HepG2 (cell line): ENCODE measurements at regions not wholly inside any gene's neighbourhood (a gene's known extent, or its start where the extent isn't known, plus 50 kb on each side); places are given as distances from the start of the nearest gene placed in this dataset.

Experiments
- ATAC-seq: fragments of 200-7000 bp; cut with Tn5 transposase; 3 replicates; pipeline ENCODE4 v1.9.1; 2020; ENCODE audit warnings: mild to moderate bottlenecking, moderate library complexity
- BruUV-seq: library from RNA; stranded (reverse); fragments of 400-500 nt; replicated peaks from 2 replicates; lab custom pipeline; 2021; lab: Mats Ljungman, UMichigan
- CTCF ChIA-PET: fragments of 300-600 bp; formaldehyde crosslinking; extraction: SDS; loops from one replicate; lab custom pipeline; 2021; ENCODE audit warnings: low total read pairs, inconsistent platforms, low intra/inter-chr PET ratio; lab: Yijun Ruan, JAX
- POLR2A ChIA-PET: fragments of 350-600 bp; sonication (Branson Sonifier 250); formaldehyde crosslinking; loops from one replicate; lab custom pipeline; 2020; ENCODE audit warnings: antibody characterized with exemption, inconsistent platforms; lab: Yijun Ruan, JAX
- DNase-seq: peaks from one replicate; pipeline ENCODE4 v3.0.0-alpha.2; 2015; ENCODE audit warnings: low spot score
- FAIRE-seq: peaks from 3 replicates; lab custom pipeline; 2011; peaks lifted over from hg19 to GRCh38; lab: Jason Lieb, UNC
- H2AFZ ChIP-seq: one replicate; pipeline ENCODE4 v1.6.1; 2011; ENCODE audit warnings: low read length, inconsistent platforms
- H3K27ac ChIP-seq: fragments of 300-600 bp; 3 replicates; pipeline ENCODE4 v1.8.0; 2011; ENCODE audit warnings: mixed run types, mild to moderate bottlenecking, mixed read lengths, low read length, inconsistent platforms; ENCODE audit not compliant: insufficient read depth; ENCODE audit errors: extremely low read length
- H3K27me3 ChIP-seq, 2 experiments: fragments of 200-600 bp in 1 of 2; 2 replicates in 1 of 2; 3 replicates in 1 of 2; pipeline versions ENCODE4 v1.6.0 to v1.8.0; 2011; ENCODE audit warnings: low read length in 2 of 2, mild to moderate bottlenecking in 2 of 2, moderate library complexity in 2 of 2, inconsistent platforms in 1 of 2; ENCODE audit not compliant: insufficient read depth in 2 of 2, control insufficient read depth in 1 of 2
- H3K36me3 ChIP-seq, 2 experiments: fragments of 200-600 bp in 1 of 2; replicated peaks in 1 of 2; 2 replicates in 1 of 2; 3 replicates in 1 of 2; pipeline versions ENCODE4 v1.5.1 to v1.8.0; 2011; ENCODE audit warnings: low read length in 2 of 2, inconsistent platforms in 1 of 2; ENCODE audit not compliant: insufficient read depth in 2 of 2, control insufficient read depth in 1 of 2
- H3K4me1 ChIP-seq: 2 replicates; pipeline ENCODE4 v1.5.1; 2012; ENCODE audit warnings: low read length, inconsistent platforms; ENCODE audit not compliant: insufficient read depth
- H3K4me2 ChIP-seq: 2 replicates; pipeline ENCODE4 v1.6.0; 2011; ENCODE audit warnings: low read depth, low read length, inconsistent platforms
- H3K4me3 ChIP-seq, 3 experiments: fragments of 200-600 bp in 1 of 3; sonication (generic), shearing (Covaris generic) in 1 of 3; replicated peaks in 1 of 3; 2 replicates each; pipeline ENCODE4 v1.5.1; 2011 to 2016; ENCODE audit warnings: low read length in 3 of 3, inconsistent platforms in 2 of 3, low read depth in 2 of 3, mild to moderate bottlenecking in 2 of 3, control low read depth in 1 of 3, mixed read lengths in 1 of 3; ENCODE audit not compliant: insufficient read depth in 1 of 3
- H3K79me2 ChIP-seq: one replicate; pipeline ENCODE4 v1.6.1; 2011; ENCODE audit warnings: low read length, inconsistent platforms; ENCODE audit not compliant: insufficient read depth
- H3K9ac ChIP-seq: 2 replicates; pipeline ENCODE4 v1.6.0; 2011; ENCODE audit warnings: mild to moderate bottlenecking, low read depth, low read length, inconsistent platforms; ENCODE audit not compliant: insufficient read depth
- H3K9me3 ChIP-seq: 2 replicates; pipeline ENCODE4 v1.5.1; 2012; ENCODE audit warnings: mild to moderate bottlenecking, low read length
- H4K20me1 ChIP-seq: 2 replicates; pipeline ENCODE4 v1.6.0; 2011; ENCODE audit warnings: inconsistent platforms, mild to moderate bottlenecking, low read length, moderate library complexity; ENCODE audit not compliant: insufficient read depth
- AHR ChIP-seq: IDR thresholded peaks from 2 replicates; pipeline ENCODE4 v1.6.1; 2018; ENCODE audit warnings: missing genetic modification reagents, missing compliant biosample characterization
- GATAD1 ChIP-seq: IDR thresholded peaks from 2 replicates; pipeline ENCODE4 v1.6.1; 2016; ENCODE audit warnings: missing genetic modification reagents, missing compliant biosample characterization
- JUN ChIP-seq: sonication (generic); formaldehyde crosslinking; IDR thresholded peaks from 2 replicates; pipeline ENCODE4 v1.4.0; 2020; ENCODE audit warnings: mild to moderate bottlenecking, missing genetic modification reagents
- KLF11 ChIP-seq: IDR thresholded peaks from 2 replicates; pipeline ENCODE4 v1.6.1; 2016; ENCODE audit warnings: missing compliant biosample characterization
- MAFK ChIP-seq, 2 experiments: IDR thresholded peaks in 1 of 2; conservative IDR thresholded peaks in 1 of 2; 2 replicates each; pipeline ENCODE4 v1.6.1; 2011; ENCODE audit warnings: improper control_type of control experiment in 2 of 2, low read length in 2 of 2
- TCF7 ChIP-seq: sonication (generic); IDR thresholded peaks from 2 replicates; pipeline ENCODE4 v1.6.1; 2016; ENCODE audit warnings: antibody characterized with exemption, low read depth
- ZNF207 ChIP-seq: fragments of 450-650 bp; IDR thresholded peaks from 2 replicates; pipeline ENCODE4 v1.6.1; 2016; ENCODE audit warnings: antibody characterized with exemption, borderline replicate concordance
- ZNF558 ChIP-seq: sonication (generic); formaldehyde crosslinking; IDR thresholded peaks from 2 replicates; pipeline ENCODE4 v1.9.0; 2022; ENCODE audit warnings: mild to moderate bottlenecking, missing genetic modification reagents, borderline replicate concordance
- ZNF615 ChIP-seq: sonication (generic); formaldehyde crosslinking; IDR thresholded peaks from 2 replicates; pipeline ENCODE4 v1.5.0; 2020; ENCODE audit warnings: mild to moderate bottlenecking, missing genetic modification reagents, borderline replicate concordance
- WGBS: methylation state at CpG from one replicate; pipeline ENCODE4 v1.1.6; 2017; ENCODE audit warnings: low lambda C conversion rate; 5-methylcytosine and 5-hydroxymethylcytosine counted together
- in situ Hi-C: cut with HindIII; loops from 2 replicates; pipeline ENCODE4 v1.10.0; 2017; ENCODE audit warnings: low pct_unique_long_range_greater_than_20kb; ENCODE audit not compliant: extremely low pct_ligation_motif_present
- intact Hi-C: fragments of 100-400 bp; cut with micrococcal nuclease; formaldehyde crosslinking; loops from one replicate; pipeline ENCODE4 v1.10.0; 2022; ENCODE audit not compliant: unreplicated experiment
- TF ChIP-seq, protein P1 (sequence below): sonication (generic); formaldehyde crosslinking; IDR thresholded peaks from 2 replicates; pipeline ENCODE4 v1.8.0; 2022; ENCODE audit warnings: mild to moderate bottlenecking, missing genetic modification reagents, borderline replicate concordance
- TF ChIP-seq, protein P2 (sequence below): sonication (generic); formaldehyde crosslinking; IDR thresholded peaks from 2 replicates; pipeline ENCODE4 v1.5.0; 2020; ENCODE audit warnings: mild to moderate bottlenecking, missing genetic modification reagents, borderline replicate concordance
- TF ChIP-seq, protein P3 (sequence below): sonication (generic); formaldehyde crosslinking; IDR thresholded peaks from 2 replicates; pipeline ENCODE4 v1.5.0; 2020; ENCODE audit warnings: mild to moderate bottlenecking, missing genetic modification reagents, moderate library complexity

DNA sequence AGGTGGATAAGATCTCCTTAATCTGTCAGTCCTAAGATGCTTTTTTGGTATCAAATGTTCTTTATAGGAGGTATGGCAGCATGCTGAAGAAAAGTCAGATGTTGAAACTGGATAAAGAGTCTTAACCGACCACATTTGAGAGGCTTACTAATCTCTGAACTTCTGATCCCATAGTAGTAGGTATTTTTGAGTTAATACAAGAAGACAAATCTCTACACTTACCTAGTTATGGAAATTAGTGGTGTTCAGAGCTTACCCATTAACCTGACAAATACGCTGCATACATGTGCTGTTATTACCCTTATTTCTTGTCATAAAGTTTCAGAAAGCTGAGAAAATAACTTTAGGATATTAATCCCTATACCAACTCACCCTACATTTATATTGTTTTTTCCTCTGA lies 83.0 kb downstream of the ISL1 start:
- Histone ChIP-seq H2AFZ (no peak overlapping the region), H3K27ac (no peak overlapping the region), H3K4me3 (no peak overlapping the region)
- TF ChIP-seq ZNF558: no peak
- TF ChIP-seq MAFK (conservative IDR thresholded peaks at IDR 0.05 in 1 of 2, IDR thresholded peaks at IDR 0.05 in 1 of 2; ENCODE audit: low read length in 2 of 2): no peak
- TF ChIP-seq ZNF615: no peak
- no peak for TF ChIP-seq ZNF207
- TF ChIP-seq AHR (CRISPR knock-in tag): no peak
- TF ChIP-seq, protein P1, sequence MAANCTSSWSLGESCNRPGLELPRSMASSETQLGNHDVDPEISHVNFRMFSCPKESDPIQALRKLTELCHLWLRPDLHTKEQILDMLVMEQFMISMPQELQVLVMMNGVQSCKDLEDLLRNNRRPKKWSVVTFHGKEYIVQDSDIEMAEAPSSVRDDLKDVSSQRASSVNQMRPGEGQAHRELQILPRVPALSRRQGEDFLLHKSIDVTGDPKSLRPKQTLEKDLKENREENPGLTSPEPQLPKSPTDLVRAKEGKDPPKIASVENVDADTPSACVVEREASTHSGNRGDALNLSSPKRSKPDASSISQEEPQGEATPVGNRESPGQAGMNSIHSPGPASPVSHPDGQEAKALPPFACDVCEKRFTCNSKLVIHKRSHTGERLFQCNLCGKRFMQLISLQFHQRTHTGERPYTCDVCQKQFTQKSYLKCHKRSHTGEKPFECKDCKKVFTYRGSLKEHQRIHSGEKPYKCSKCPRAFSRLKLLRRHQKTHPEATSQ (CRISPR knock-in tag): no peak
- TF ChIP-seq, protein P2, sequence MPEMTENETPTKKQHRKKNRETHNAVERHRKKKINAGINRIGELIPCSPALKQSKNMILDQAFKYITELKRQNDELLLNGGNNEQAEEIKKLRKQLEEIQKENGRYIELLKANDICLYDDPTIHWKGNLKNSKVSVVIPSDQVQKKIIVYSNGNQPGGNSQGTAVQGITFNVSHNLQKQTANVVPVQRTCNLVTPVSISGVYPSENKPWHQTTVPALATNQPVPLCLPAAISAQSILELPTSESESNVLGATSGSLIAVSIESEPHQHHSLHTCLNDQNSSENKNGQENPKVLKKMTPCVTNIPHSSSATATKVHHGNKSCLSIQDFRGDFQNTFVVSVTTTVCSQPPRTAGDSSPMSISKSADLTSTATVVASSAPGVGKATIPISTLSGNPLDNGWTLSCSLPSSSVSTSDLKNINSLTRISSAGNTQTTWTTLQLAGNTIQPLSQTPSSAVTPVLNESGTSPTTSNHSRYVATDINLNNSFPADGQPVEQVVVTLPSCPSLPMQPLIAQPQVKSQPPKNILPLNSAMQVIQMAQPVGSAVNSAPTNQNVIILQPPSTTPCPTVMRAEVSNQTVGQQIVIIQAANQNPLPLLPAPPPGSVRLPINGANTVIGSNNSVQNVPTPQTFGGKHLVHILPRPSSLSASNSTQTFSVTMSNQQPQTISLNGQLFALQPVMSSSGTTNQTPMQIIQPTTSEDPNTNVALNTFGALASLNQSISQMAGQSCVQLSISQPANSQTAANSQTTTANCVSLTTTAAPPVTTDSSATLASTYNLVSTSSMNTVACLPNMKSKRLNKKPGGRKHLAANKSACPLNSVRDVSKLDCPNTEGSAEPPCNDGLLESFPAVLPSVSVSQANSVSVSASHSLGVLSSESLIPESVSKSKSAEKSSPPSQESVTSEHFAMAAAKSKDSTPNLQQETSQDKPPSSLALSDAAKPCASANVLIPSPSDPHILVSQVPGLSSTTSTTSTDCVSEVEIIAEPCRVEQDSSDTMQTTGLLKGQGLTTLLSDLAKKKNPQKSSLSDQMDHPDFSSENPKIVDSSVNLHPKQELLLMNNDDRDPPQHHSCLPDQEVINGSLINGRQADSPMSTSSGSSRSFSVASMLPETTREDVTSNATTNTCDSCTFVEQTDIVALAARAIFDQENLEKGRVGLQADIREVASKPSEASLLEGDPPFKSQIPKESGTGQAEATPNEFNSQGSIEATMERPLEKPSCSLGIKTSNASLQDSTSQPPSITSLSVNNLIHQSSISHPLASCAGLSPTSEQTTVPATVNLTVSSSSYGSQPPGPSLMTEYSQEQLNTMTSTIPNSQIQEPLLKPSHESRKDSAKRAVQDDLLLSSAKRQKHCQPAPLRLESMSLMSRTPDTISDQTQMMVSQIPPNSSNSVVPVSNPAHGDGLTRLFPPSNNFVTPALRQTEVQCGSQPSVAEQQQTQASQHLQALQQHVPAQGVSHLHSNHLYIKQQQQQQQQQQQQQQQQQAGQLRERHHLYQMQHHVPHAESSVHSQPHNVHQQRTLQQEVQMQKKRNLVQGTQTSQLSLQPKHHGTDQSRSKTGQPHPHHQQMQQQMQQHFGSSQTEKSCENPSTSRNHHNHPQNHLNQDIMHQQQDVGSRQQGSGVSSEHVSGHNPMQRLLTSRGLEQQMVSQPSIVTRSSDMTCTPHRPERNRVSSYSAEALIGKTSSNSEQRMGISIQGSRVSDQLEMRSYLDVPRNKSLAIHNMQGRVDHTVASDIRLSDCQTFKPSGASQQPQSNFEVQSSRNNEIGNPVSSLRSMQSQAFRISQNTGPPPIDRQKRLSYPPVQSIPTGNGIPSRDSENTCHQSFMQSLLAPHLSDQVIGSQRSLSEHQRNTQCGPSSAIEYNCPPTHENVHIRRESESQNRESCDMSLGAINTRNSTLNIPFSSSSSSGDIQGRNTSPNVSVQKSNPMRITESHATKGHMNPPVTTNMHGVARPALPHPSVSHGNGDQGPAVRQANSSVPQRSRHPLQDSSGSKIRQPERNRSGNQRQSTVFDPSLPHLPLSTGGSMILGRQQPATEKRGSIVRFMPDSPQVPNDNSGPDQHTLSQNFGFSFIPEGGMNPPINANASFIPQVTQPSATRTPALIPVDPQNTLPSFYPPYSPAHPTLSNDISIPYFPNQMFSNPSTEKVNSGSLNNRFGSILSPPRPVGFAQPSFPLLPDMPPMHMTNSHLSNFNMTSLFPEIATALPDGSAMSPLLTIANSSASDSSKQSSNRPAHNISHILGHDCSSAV (CRISPR knock-in tag): no peak
- no peak for TF ChIP-seq KLF11 (CRISPR knock-in tag)
- TF ChIP-seq TCF7: no peak
- no peak for TF ChIP-seq JUN (CRISPR knock-in tag)
- no peak for TF ChIP-seq GATAD1 (CRISPR knock-in tag)
- TF ChIP-seq, protein P3, sequence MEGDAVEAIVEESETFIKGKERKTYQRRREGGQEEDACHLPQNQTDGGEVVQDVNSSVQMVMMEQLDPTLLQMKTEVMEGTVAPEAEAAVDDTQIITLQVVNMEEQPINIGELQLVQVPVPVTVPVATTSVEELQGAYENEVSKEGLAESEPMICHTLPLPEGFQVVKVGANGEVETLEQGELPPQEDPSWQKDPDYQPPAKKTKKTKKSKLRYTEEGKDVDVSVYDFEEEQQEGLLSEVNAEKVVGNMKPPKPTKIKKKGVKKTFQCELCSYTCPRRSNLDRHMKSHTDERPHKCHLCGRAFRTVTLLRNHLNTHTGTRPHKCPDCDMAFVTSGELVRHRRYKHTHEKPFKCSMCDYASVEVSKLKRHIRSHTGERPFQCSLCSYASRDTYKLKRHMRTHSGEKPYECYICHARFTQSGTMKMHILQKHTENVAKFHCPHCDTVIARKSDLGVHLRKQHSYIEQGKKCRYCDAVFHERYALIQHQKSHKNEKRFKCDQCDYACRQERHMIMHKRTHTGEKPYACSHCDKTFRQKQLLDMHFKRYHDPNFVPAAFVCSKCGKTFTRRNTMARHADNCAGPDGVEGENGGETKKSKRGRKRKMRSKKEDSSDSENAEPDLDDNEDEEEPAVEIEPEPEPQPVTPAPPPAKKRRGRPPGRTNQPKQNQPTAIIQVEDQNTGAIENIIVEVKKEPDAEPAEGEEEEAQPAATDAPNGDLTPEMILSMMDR (CRISPR knock-in tag): no peak

More for the DNA sequence above, 83.0 kb downstream of the ISL1 start:
- 0% methylated on average over 2 of the region's 2 CpGs for WGBS
- no peaks in the 10 kb centered on the region for H3K36me3 ChIP-seq
- no TSS peak for BruUV-seq
- H3K9ac ChIP-seq: no peak overlapping the region
- CTCF ChIA-PET: no interaction called here
- H3K4me2 ChIP-seq: no peak overlapping the region
- no peaks in the 10 kb centered on the region for H3K27me3 ChIP-seq
- H3K79me2 ChIP-seq: no peaks in the 10 kb centered on the region
- in situ Hi-C loops (no loop called here), intact Hi-C loops (no loop called here)
- POLR2A ChIA-PET: no interaction called here
- FAIRE-seq (no peak), ATAC-seq (no peak), DNase-seq (no peak)
- H3K4me1 ChIP-seq: no peaks in the 10 kb centered on the region
- H4K20me1 ChIP-seq: no peaks in the 10 kb centered on the region
- no peaks in the 10 kb centered on the region for H3K9me3 ChIP-seq
